Endodermal cell (in vitro differentiated cells): ENCODE measurements at regions not wholly inside any gene's neighbourhood (a gene's known extent, or its start where the extent isn't known, plus 50 kb on each side); places are given as distances from the start of the nearest gene placed in this dataset.

Experiments
- DNase-seq: peaks from one replicate; pipeline ENCODE4 v3.0.0-alpha.2; 2017
- H3K27ac ChIP-seq: 2 replicates; pipeline ENCODE4 v1.5.1; 2013; ENCODE audit warnings: mild to moderate bottlenecking, low read depth, low read length, moderate library complexity
- H3K27me3 ChIP-seq: 2 replicates; pipeline ENCODE4 v1.6.1; 2013; ENCODE audit warnings: mild to moderate bottlenecking, low read length, moderate library complexity; ENCODE audit not compliant: insufficient read depth, control insufficient read depth, poor library complexity, severe bottlenecking
- H3K36me3 ChIP-seq: 2 replicates; pipeline ENCODE4 v1.7.0; 2013; ENCODE audit warnings: mild to moderate bottlenecking, low read length, moderate library complexity; ENCODE audit not compliant: control insufficient read depth, insufficient read depth
- H3K4me1 ChIP-seq: one replicate; pipeline ENCODE4 v1.7.0; 2013; ENCODE audit warnings: low read length; ENCODE audit not compliant: control insufficient read depth, insufficient read depth
- H3K4me3 ChIP-seq: 2 replicates; pipeline ENCODE4 v1.5.1; 2013; ENCODE audit warnings: mild to moderate bottlenecking, low read length, moderate library complexity
- H3K9ac ChIP-seq: 2 replicates; pipeline ENCODE4 v1.6.1; 2013; ENCODE audit warnings: mild to moderate bottlenecking, low read length, moderate library complexity; ENCODE audit not compliant: poor library complexity, severe bottlenecking; ENCODE audit errors: extremely low read depth
- H3K9me3 ChIP-seq: 2 replicates; pipeline ENCODE4 v1.6.1; 2013; ENCODE audit warnings: mild to moderate bottlenecking, low read length, moderate library complexity; ENCODE audit not compliant: control insufficient read depth
- H3K27ac Mint-ChIP-seq: 2 replicates; pipeline ENCODE4 v1.8.0; 2020; ENCODE audit warnings: mixed read lengths
- H3K27me3 Mint-ChIP-seq: 2 replicates; pipeline ENCODE4 v1.8.0; 2021; ENCODE audit warnings: mild to moderate bottlenecking, mixed read lengths; ENCODE audit not compliant: insufficient read depth
- H3K36me3 Mint-ChIP-seq: 2 replicates; pipeline ENCODE4 v1.8.0; 2020; ENCODE audit warnings: low read depth, mixed read lengths
- H3K4me1 Mint-ChIP-seq: 2 replicates; pipeline ENCODE4 v1.8.0; 2020; ENCODE audit warnings: mixed read lengths
- H3K4me3 Mint-ChIP-seq: 2 replicates; pipeline ENCODE4 v1.8.0; 2020; ENCODE audit warnings: mild to moderate bottlenecking, moderate library complexity, mixed read lengths
- H3K9me3 Mint-ChIP-seq: 2 replicates; pipeline ENCODE4 v1.8.0; 2020; ENCODE audit warnings: mild to moderate bottlenecking, mixed read lengths
- WGBS, 2 experiments: methylation state at CpG; one replicate each; pipeline versions ENCODE4 v1.1.5 to v1.1.7; 2013; ENCODE audit warnings: missing lambda C conversion rate in 2 of 2, mixed read lengths in 1 of 2; ENCODE audit not compliant: insufficient coverage in 1 of 2, insufficient read length in 1 of 2; 5-methylcytosine and 5-hydroxymethylcytosine counted together
- TF ChIP-seq, protein P1 (sequence below): fragments of 200-600 bp; sonication (generic); conservative IDR thresholded peaks from 2 replicates; pipeline ENCODE4 v1.5.0; 2021; ENCODE audit warnings: antibody characterized with exemption, mild to moderate bottlenecking

DNA sequence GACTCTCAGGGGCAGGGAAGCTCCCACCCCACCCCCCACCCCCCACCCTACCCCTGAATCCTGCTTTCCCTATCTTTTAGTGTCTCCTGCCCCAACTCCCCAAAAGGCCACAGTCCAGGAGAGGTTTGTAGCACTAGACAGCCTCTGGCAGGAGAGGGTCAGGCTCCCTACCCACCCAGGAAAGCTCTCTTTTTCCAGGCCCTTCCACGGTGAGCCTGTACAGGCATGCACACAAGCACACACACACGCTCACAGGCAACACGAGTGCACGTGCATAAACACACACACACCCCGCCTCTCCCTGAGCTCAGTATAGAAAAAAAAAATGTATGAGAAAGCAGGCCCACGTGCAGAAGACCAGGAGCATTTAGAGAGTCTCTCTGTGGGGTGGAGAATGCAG is 414.0 kb downstream of the MN1 start:
- H3K9me3 Mint-ChIP-seq = no peaks in the 10 kb centered on the region
- no peak overlapping the region for H3K27ac Mint-ChIP-seq
- H3K36me3 Mint-ChIP-seq = no peaks in the 10 kb centered on the region
- Histone ChIP-seq H3K9me3 (no peaks in the 10 kb centered on the region), H3K4me3 (no peak overlapping the region), H3K4me1 (no peaks in the 10 kb centered on the region), H3K27me3 (no peaks in the 10 kb centered on the region), H3K27ac (no peak overlapping the region), H3K9ac (no peak overlapping the region), H3K36me3 (no peaks in the 10 kb centered on the region)
- TF ChIP-seq, protein P1, sequence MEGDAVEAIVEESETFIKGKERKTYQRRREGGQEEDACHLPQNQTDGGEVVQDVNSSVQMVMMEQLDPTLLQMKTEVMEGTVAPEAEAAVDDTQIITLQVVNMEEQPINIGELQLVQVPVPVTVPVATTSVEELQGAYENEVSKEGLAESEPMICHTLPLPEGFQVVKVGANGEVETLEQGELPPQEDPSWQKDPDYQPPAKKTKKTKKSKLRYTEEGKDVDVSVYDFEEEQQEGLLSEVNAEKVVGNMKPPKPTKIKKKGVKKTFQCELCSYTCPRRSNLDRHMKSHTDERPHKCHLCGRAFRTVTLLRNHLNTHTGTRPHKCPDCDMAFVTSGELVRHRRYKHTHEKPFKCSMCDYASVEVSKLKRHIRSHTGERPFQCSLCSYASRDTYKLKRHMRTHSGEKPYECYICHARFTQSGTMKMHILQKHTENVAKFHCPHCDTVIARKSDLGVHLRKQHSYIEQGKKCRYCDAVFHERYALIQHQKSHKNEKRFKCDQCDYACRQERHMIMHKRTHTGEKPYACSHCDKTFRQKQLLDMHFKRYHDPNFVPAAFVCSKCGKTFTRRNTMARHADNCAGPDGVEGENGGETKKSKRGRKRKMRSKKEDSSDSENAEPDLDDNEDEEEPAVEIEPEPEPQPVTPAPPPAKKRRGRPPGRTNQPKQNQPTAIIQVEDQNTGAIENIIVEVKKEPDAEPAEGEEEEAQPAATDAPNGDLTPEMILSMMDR = no peak
- H3K4me1 Mint-ChIP-seq = peaks cover 7% of the 10 kb centered on the region
- no peak for DNase-seq
- no peak overlapping the region for H3K4me3 Mint-ChIP-seq
- H3K27me3 Mint-ChIP-seq = peaks cover 11% of the 10 kb centered on the region
- 0 to 64% methylated on average over 1 to 5 of the region's 6 CpGs for WGBS, 2 experiments

GRCh38 chr22:27388090-27388600 is 413.4 kb downstream of the MN1 start:
- no peaks in the 10 kb centered on the region for H3K4me1 ChIP-seq
- DNase-seq = no peak
- H3K36me3 ChIP-seq = no peaks in the 10 kb centered on the region
- Mint-ChIP-seq H3K36me3 (no peaks in the 10 kb centered on the region), H3K4me1 (peaks cover 7% of the 10 kb centered on the region), H3K9me3 (no peaks in the 10 kb centered on the region), H3K27ac (no peak overlapping the region), H3K27me3 (peaks cover 12% of the 10 kb centered on the region), H3K4me3 (no peak overlapping the region)
- no peaks in the 10 kb centered on the region for H3K27me3 ChIP-seq
- no peak overlapping the region for H3K27ac ChIP-seq
- TF ChIP-seq, protein P1 = no peak
- 92 to 100% methylated on average over 1 to 3 of the region's 3 CpGs for WGBS, 2 experiments
- H3K4me3 ChIP-seq = no peak overlapping the region
- no peaks in the 10 kb centered on the region for H3K9me3 ChIP-seq
- H3K9ac ChIP-seq = no peak overlapping the region

DNA sequence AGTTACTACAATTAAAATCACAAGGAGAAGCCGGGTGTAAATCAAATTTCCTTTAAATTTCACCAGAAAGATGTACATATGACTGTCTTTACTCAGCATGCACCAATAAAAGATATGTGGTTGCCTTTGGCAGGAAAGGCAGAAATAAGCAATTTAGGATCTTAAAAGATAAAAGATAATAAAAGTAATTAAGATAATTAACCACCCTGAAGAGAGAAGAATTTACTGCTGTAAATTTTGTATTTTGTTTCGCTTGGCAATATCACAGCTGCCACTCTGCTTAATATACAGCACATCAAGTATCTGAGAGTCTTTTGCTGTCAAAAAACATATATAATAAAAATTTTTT is 411.9 kb downstream of the MN1 start:
- no peaks in the 10 kb centered on the region for H3K4me1 ChIP-seq
- H3K36me3 Mint-ChIP-seq = no peaks in the 10 kb centered on the region
- DNase-seq = no peak
- WGBS, 2 experiments = 100% methylated on average over 1 of the region's 2 CpGs; no CpG with 5 or more reads in 1 of the 2 experiments
- H3K4me3 ChIP-seq = no peak overlapping the region
- TF ChIP-seq, protein P1 = no peak
- no peak overlapping the region for H3K27ac ChIP-seq
- peaks cover 17% of the 10 kb centered on the region for H3K27me3 Mint-ChIP-seq
- H3K9me3 ChIP-seq = no peaks in the 10 kb centered on the region
- no peaks in the 10 kb centered on the region for H3K27me3 ChIP-seq
- no peak overlapping the region for H3K4me3 Mint-ChIP-seq
- no peak overlapping the region for H3K27ac Mint-ChIP-seq
- H3K9me3 Mint-ChIP-seq = no peaks in the 10 kb centered on the region
- H3K9ac ChIP-seq = no peak overlapping the region
- H3K4me1 Mint-ChIP-seq = peaks cover 7% of the 10 kb centered on the region
- no peaks in the 10 kb centered on the region for H3K36me3 ChIP-seq
